Mesendoderm (in vitro differentiated cells): ENCODE measurements at regions not wholly inside any gene's neighbourhood (a gene's known extent, or its start where the extent isn't known, plus 50 kb on each side); places are given as distances from the start of the nearest gene placed in this dataset.

Source experiments
- DNase-seq: peaks from one replicate; pipeline ENCODE4 v3.0.0; 2013
- H2AK5ac ChIP-seq: 2 replicates; pipeline ENCODE4 v1.6.1; 2013; ENCODE audit warnings: low read length, inconsistent platforms
- H2BK120ac ChIP-seq: 2 replicates; pipeline ENCODE4 v1.6.1; 2013; ENCODE audit warnings: low read depth, mild to moderate bottlenecking, low read length, moderate library complexity, mixed read lengths
- H2BK15ac ChIP-seq: replicated peaks from 2 replicates; pipeline ENCODE4 v1.6.1; 2013; ENCODE audit warnings: low read depth, mild to moderate bottlenecking, moderate library complexity
- H2BK5ac ChIP-seq: 2 replicates; pipeline ENCODE4 v1.6.1; 2013; ENCODE audit warnings: low read length, inconsistent platforms
- H3K18ac ChIP-seq: 2 replicates; pipeline ENCODE4 v1.6.1; 2013; ENCODE audit warnings: mild to moderate bottlenecking, low read length, mixed read lengths
- H3K23ac ChIP-seq: one replicate; pipeline ENCODE4 v1.6.1; 2013; ENCODE audit warnings: low read length
- H3K27ac ChIP-seq: 2 replicates; pipeline ENCODE4 v1.5.1; 2013; ENCODE audit warnings: low read depth, mild to moderate bottlenecking, inconsistent platforms, low read length, moderate library complexity
- H3K27me3 ChIP-seq: 2 replicates; pipeline ENCODE4 v1.6.1; 2013; ENCODE audit warnings: low read length, control low read depth, mild to moderate bottlenecking, inconsistent platforms; ENCODE audit not compliant: insufficient read depth, poor library complexity
- H3K36me3 ChIP-seq: 2 replicates; pipeline ENCODE4 v1.6.1; 2013; ENCODE audit warnings: low read length, inconsistent platforms; ENCODE audit not compliant: control insufficient read depth, insufficient read depth
- H3K4ac ChIP-seq: one replicate; pipeline ENCODE4 v1.6.1; 2013; ENCODE audit warnings: low read depth, mild to moderate bottlenecking, low read length, moderate library complexity
- H3K4me1 ChIP-seq: 2 replicates; pipeline ENCODE4 v1.6.1; 2013; ENCODE audit warnings: low read depth, low read length, inconsistent platforms; ENCODE audit not compliant: control insufficient read depth
- H3K4me2 ChIP-seq: 2 replicates; pipeline ENCODE4 v1.6.1; 2013; ENCODE audit warnings: low read length
- H3K4me3 ChIP-seq: 2 replicates; pipeline ENCODE4 v1.5.1; 2013; ENCODE audit warnings: mild to moderate bottlenecking, low read length
- H3K56ac ChIP-seq: one replicate; pipeline ENCODE4 v1.6.1; 2013; ENCODE audit warnings: low read length
- H3K79me1 ChIP-seq: 2 replicates; pipeline ENCODE4 v1.6.1; 2013; ENCODE audit warnings: low read length, inconsistent platforms
- H3K79me2 ChIP-seq: 2 replicates; pipeline ENCODE4 v1.6.1; 2013; ENCODE audit warnings: mild to moderate bottlenecking, low read length; ENCODE audit not compliant: control insufficient read depth, insufficient read depth
- H3K9ac ChIP-seq: 2 replicates; pipeline ENCODE4 v1.6.1; 2013; ENCODE audit warnings: low read length, inconsistent platforms
- H4K5ac ChIP-seq: one replicate; pipeline ENCODE4 v1.6.1; 2013; ENCODE audit warnings: low read length
- H4K8ac ChIP-seq: one replicate; pipeline ENCODE4 v1.6.1; 2013; ENCODE audit warnings: low read depth, mild to moderate bottlenecking, control low read depth, low read length, moderate library complexity
- WGBS: extraction: QIAGEN DNeasy Blood & Tissue Kit; methylation state at CpG from one replicate; pipeline ENCODE4 v1.1.7; 2013; ENCODE audit warnings: low lambda C conversion rate, missing lambda C conversion rate; ENCODE audit not compliant: insufficient coverage; ENCODE audit errors: extremely low coverage; 5-methylcytosine and 5-hydroxymethylcytosine counted together

DNA sequence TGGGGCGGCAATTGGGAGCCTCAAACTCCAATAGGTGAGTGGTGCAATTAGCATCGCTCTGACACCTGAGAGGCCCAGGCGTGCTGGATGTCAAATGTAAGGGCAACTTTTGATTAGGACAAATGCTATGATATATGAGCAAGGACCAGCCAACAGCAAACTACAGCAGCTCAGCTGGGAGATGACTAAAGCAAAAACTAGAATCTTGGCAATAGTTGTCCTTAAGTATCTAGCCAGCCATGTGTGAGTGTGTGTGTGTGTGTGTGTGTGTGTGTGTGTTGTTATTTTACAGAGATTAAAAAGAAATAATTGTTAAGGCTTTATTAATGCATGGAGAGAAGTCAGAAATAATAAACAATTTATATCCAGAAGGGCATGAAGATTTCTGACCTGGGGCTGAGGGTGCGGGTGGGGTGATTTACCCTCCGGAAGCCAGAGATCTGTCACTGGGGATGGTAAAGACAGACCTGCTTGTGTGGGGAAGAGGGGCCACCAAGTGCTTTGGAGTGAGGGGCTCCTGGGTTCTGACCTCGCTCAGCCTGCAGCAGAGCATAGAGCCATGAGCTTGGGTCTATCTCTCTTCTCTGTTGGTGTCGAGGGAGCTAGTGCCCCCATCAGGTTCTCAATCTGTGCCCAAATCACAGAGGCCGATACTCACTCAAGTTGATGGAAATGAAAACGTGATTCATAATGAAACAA is 77.3 kb downstream of the EMX2 start:
- no peak overlapping the region for H3K56ac ChIP-seq
- no peak overlapping the region for H3K4me2 ChIP-seq
- no peak overlapping the region for H2BK15ac ChIP-seq
- H3K18ac ChIP-seq: no peak overlapping the region
- H3K36me3 ChIP-seq: no peaks in the 10 kb centered on the region
- H2BK5ac ChIP-seq: no peak overlapping the region
- no CpG with 5 or more reads among the region's 9 CpGs for WGBS
- H2BK120ac ChIP-seq: no peak overlapping the region
- H3K4me3 ChIP-seq: no peak overlapping the region
- no peaks in the 10 kb centered on the region for H3K79me1 ChIP-seq
- no peak overlapping the region for H4K8ac ChIP-seq
- DNase-seq: no peak
- no peaks in the 10 kb centered on the region for H3K79me2 ChIP-seq
- H3K4me1 ChIP-seq: no peaks in the 10 kb centered on the region
- no peaks in the 10 kb centered on the region for H3K27me3 ChIP-seq
- H3K27ac ChIP-seq: no peak overlapping the region
- H4K5ac ChIP-seq: no peak overlapping the region
- H3K23ac ChIP-seq: no peak overlapping the region
- no peak overlapping the region for H3K4ac ChIP-seq
- no peak overlapping the region for H2AK5ac ChIP-seq
- H3K9ac ChIP-seq: no peak overlapping the region

- Histone ChIP-seq H3K4me2 (no peak overlapping the region), H2BK15ac (no peak overlapping the region), H4K8ac (no peak overlapping the region), H3K4me1 (no peaks in the 10 kb centered on the region), H3K56ac (no peak overlapping the region), H3K27me3 (no peaks in the 10 kb centered on the region), H2BK5ac (no peak overlapping the region), H3K4ac (no peak overlapping the region), H3K79me2 (no peaks in the 10 kb centered on the region), H3K23ac (no peak overlapping the region), H2AK5ac (no peak overlapping the region), H3K18ac (no peak overlapping the region), H3K4me3 (no peak overlapping the region), H3K27ac (no peak overlapping the region), H3K79me1 (no peaks in the 10 kb centered on the region), H3K36me3 (no peaks in the 10 kb centered on the region), H4K5ac (no peak overlapping the region), H3K9ac (no peak overlapping the region), H2BK120ac (no peak overlapping the region)
- no peak for DNase-seq
- WGBS: no CpG with 5 or more reads among the region's 7 CpGs
These were observed 78.7 kb downstream of the EMX2 start for GRCh38 chr10:117621196-117621595.

- Histone ChIP-seq H4K5ac (no peak overlapping the region), H3K4me3 (no peak overlapping the region), H3K18ac (no peak overlapping the region), H2BK120ac (no peak overlapping the region), H2BK5ac (no peak overlapping the region), H3K79me2 (no peaks in the 10 kb centered on the region), H3K4me1 (no peaks in the 10 kb centered on the region), H3K4me2 (no peak overlapping the region), H3K9ac (no peak overlapping the region), H3K79me1 (no peaks in the 10 kb centered on the region), H3K4ac (no peak overlapping the region), H3K23ac (no peak overlapping the region), H4K8ac (no peak overlapping the region), H2BK15ac (no peak overlapping the region), H3K56ac (no peak overlapping the region), H2AK5ac (no peak overlapping the region), H3K27me3 (no peaks in the 10 kb centered on the region), H3K27ac (no peak overlapping the region), H3K36me3 (no peaks in the 10 kb centered on the region)
- WGBS: no CpG with 5 or more reads among the region's 8 CpGs
- DNase-seq: no peak
These were observed 79.4 kb downstream of the EMX2 start for GRCh38 chr10:117621795-117622420.

- Histone ChIP-seq H4K5ac (no peak overlapping the region), H2AK5ac (no peak overlapping the region), H3K27ac (no peak overlapping the region), H2BK15ac (no peak overlapping the region), H2BK5ac (no peak overlapping the region), H3K4ac (no peak overlapping the region), H3K36me3 (no peaks in the 10 kb centered on the region), H3K79me2 (no peaks in the 10 kb centered on the region), H4K8ac (no peak overlapping the region), H3K27me3 (no peaks in the 10 kb centered on the region), H3K4me1 (no peaks in the 10 kb centered on the region), H2BK120ac (no peak overlapping the region), H3K23ac (no peak overlapping the region), H3K79me1 (no peaks in the 10 kb centered on the region), H3K56ac (no peak overlapping the region), H3K9ac (no peak overlapping the region), H3K18ac (no peak overlapping the region), H3K4me2 (no peak overlapping the region), H3K4me3 (no peak overlapping the region)
- no peak for DNase-seq
- no CpG with 5 or more reads among the region's 10 CpGs for WGBS
These were observed 80.1 kb downstream of the EMX2 start for GRCh38 chr10:117622471-117623184.

DNA sequence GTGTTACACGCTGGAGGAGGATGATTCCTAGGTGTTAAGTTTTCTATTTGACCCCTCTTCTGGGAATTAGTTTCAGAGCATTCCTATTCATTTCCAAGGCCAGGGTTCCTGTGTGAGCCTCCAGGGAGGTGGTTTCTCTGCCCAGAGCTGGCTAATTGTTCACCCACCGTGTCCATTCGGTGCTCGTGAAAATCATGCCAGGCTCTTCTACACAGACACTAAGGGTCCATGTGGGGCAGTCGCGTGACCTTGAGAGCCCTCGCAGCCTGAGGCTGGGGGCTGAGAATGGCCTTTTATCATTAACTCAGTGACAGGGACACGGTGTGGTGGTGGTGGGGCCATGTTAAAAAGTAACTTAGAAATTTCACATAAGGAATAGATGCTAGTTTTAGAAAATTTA is 83.7 kb downstream of the EMX2 start:
- no peak overlapping the region for H3K4me2 ChIP-seq
- no peak overlapping the region for H3K23ac ChIP-seq
- no peak for DNase-seq
- H3K36me3 ChIP-seq: no peaks in the 10 kb centered on the region
- H2BK120ac ChIP-seq: no peak overlapping the region
- no peak overlapping the region for H4K8ac ChIP-seq
- no CpG with 5 or more reads among the region's 8 CpGs for WGBS
- no peak overlapping the region for H2BK15ac ChIP-seq
- no peak overlapping the region for H3K18ac ChIP-seq
- no peaks in the 10 kb centered on the region for H3K79me2 ChIP-seq
- H4K5ac ChIP-seq: no peak overlapping the region
- H3K79me1 ChIP-seq: no peaks in the 10 kb centered on the region
- no peak overlapping the region for H3K9ac ChIP-seq
- no peak overlapping the region for H2AK5ac ChIP-seq
- H3K4me1 ChIP-seq: no peaks in the 10 kb centered on the region
- no peak overlapping the region for H3K4ac ChIP-seq
- no peak overlapping the region for H3K4me3 ChIP-seq
- no peaks in the 10 kb centered on the region for H3K27me3 ChIP-seq
- H2BK5ac ChIP-seq: no peak overlapping the region
- no peak overlapping the region for H3K56ac ChIP-seq
- no peak overlapping the region for H3K27ac ChIP-seq
